ENCODE measurements at regions not wholly inside any gene's neighbourhood (a gene's known extent, or its start where the extent isn't known, plus 50 kb on each side); places are given as distances from the start of the nearest gene placed in this dataset.

DNA sequence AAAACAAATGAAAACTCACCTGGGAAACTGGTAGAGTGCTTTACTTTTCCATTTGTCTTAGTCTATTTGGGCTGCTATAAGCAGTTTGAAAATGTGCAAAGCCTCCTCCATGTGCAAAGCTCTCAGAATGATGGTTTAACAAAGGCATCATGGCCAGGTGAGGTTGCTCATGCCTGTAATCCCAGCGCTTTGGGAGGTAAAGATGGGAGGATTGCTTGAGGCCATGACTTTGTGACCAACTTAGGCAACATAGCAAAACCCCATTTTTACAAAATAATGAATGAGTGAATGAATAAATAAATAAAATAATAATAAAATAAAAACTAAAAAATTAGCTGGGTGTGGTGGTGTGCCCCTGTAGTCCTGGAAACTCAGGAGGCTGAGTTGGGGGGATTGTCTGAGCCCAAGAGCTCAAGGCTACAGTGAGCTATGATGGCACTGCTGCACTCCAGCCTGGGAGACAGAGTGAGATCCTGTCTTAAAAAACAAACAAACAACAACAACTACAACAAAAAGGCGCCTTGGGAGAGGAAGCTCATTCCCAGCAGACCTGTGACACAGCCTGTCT lies 71.8 kb downstream of the MYCN start:
- DNase-seq (ENCODE audit: low read depth in 2 of 2), result no peak

DNA sequence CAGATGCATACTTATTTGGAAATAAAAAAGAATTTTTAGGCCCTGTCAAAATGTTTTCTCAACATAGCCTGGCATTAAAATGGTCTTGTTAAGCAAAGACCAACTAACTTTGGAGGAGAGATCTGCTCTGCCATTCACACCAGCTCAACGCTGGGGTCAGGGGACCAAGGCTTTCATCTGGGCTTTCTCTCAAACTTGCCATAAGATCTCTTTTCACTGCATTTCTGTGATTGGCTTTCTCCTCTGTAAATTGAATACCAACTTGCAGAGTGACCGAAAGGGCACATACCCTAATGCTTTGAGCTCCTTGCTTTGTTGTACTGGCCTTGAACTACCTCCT lies 71.2 kb downstream of the MYCN start:
- DNase-seq (ENCODE audit: low read depth in 2 of 2), result no peak

- no peak for DNase-seq (ENCODE audit: low read depth in 2 of 2)
Observed at GRCh38 chr2:16010951-16011620, 70.7 kb downstream of the MYCN start.

- no peak for DNase-seq (ENCODE audit: low read depth in 2 of 2)
Observed at GRCh38 chr2:16010011-16010410, 69.7 kb downstream of the MYCN start.

- DNase-seq (ENCODE audit: low read depth in 2 of 2), result no peak
Observed at GRCh38 chr2:16009560-16009959, 69.2 kb downstream of the MYCN start.

- DNase-seq (ENCODE audit: low read depth in 2 of 2), result no peak
Observed at GRCh38 chr2:16008856-16009255, 68.5 kb downstream of the MYCN start.

DNA sequence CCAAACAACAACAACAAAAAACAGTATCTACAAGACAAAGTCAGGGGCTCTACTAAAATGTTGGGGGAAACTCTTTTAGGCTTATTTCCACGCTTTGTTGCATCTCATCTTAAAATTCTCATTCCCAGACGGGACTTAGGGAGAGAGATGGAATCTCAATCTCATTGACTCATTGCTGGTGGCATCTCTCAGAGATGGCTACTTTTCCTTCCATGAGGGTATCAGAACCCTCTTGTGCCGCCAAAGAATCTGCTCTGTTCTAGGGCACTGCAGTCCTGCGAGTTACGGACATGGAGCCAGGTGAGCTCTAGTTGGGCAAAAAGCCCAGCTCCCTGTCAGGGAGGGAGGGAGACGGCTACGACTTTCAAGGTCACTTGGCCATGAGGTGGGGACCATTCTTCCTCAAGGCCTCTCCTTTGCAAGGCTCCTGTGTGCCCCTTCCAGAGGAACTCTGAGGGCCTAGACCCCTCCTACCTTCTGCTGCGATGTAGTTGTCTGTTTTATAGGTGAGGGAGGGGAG lies 68.0 kb downstream of the MYCN start:
- no peak for DNase-seq (ENCODE audit: low read depth in 2 of 2)

DNA sequence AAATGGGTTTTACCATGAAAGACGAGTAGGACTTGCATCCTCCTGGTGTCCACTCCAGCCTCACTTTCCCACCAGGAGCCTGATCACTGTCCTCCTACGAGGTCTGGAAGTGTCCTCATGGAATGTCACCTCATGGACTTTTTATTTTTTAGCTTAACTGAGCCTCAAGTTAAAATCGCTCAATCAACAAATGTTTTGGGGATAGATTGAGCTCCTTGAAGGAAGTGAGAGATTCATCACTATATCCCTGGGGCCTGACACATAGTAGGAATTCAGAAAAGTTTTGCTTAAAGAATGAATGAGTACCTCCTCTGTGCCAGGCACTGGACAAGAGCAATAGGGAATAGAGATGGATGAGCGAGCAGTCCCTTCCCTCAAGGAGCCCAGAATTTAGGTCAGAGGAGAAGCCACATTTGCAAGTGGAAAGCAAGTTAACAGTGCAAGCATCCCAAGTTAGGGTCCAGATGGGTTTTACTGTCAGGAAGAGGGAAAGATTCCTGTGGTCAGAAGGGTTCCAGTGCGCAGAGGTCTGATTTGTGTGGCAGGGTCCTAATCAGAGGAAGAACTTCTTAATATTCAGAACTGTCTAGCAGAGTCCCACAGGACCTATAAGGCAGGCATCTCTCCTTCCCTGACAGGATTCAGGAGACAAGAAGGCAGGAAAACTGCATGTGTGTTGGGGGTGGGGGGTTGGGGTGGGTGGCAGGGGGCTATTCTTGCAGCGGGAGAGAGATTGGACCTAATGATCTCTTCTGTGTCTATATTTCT lies 67.0 kb downstream of the MYCN start:
- no peak for DNase-seq (ENCODE audit: low read depth in 2 of 2)

GRCh38 chr2:16006537-16007166 lies 66.3 kb downstream of the MYCN start:
- no peak for DNase-seq (ENCODE audit: low read depth in 2 of 2)

DNA sequence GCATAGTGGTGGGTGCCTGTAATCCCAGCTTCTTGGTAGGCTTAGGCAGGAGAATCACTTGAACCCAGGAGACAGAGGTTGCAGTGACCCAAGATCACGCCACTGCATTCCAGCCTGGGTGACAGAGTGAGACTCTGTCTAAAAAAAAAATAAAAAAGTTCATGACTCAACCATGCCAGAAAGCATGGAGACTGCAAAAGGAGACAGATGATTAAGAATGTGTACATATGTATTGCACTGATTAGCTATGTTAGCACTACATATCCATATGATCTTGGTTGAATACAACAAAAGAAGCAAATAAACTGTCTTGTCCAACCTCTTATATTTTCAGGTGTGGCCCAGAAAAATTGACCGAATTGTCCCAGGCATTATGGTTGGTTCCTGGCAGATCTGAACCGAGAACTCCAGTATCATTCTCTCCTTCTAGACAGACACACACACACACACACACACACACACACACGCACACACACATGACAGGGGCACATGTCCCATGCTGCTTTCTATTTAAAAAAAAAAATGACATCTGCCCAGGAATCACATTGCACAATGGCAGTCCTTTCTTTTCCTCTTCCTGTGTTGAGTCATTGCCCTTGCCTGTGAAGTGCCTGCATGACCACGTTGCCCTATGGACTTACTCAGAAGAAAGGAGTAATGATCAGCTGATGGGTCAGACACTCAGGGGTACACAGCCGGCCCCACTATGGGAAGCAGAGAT lies 65.6 kb downstream of the MYCN start:
- peak; percentile 15 to 75 for DNase-seq (ENCODE audit: low read depth in 2 of 2)

- DNase-seq (ENCODE audit: low read depth in 2 of 2), result no peak
Observed at GRCh38 chr2:16005389-16005788, 65.0 kb downstream of the MYCN start.

DNA sequence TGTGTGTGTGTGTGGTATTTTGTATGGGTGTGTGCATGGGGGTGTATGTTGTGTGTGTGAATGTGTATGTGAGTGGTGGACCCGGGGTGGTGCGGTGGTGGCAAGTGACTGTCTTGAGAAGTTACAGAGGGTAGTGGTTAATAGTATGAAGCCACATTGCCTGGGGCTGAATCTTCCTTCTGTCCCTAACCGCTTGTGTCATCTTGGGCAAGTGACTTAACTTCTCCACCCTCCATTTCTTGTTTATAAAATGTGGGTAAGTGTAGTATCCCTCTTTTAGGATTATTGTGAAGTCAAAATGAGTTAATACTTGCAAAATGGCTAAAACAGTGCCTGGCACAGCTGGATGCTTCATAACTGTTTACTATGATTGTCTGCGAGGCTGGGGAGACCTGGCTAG lies 63.5 kb downstream of the MYCN start:
- no peak for DNase-seq (ENCODE audit: low read depth in 2 of 2)

DNA sequence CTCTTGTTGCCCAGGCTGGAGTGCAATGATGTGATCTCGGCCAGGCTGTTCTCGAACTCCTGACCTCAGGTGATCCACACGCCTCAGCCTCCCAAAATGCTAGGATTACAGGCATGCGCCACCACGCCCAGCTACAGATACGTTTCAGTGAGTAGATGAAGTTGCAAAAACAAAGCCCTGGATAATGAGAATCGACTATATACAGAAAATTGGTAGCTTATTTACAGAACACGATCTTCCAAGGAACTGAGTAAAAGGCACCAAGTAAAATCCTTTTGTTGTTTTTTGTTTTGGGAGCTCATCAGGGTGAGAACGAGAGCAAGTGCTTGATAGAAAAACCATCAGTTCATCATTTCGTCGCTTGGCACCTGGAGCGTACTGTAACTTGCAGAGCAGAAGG lies 62.8 kb downstream of the MYCN start:
- DNase-seq (ENCODE audit: low read depth in 2 of 2), result no peak

DNA sequence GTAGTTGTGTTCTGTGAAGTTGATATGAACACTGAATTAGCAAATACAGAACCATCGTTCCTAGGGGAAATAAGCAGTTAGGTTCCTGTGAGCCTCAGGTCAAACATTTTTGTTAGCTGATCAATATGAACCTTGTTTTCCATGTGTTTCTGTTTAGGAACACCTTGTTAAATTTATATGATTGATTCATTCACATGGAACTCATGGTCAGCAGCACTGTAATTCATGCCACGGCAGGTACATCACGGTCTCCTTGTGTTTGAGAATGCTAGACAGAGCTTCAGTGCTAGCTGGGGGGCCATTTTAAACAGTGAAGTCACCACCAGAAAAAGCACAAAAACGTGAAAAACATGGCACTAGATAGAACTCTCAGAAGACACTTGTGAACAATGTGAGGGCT lies 62.2 kb downstream of the MYCN start:
- DNase-seq (ENCODE audit: low read depth in 2 of 2), result no peak

DNA sequence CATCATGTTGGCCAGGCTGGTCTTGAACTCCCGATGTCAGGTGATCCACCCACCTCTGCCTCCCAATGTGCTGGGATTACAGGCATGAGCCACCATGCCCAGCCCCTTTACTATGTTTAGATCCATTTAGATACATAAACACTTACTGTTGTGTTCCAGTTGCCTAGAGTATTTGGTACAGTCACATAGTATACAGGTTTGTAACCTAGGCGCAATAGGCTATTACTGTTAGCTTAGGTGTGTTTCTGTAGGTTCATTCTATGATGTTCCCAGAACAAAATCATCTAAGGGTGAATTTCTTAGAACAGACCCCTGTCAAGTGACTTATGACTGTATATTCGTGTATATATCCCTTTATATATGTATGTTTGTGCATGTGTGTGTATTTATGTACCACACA lies 61.8 kb downstream of the MYCN start:
- no peak for DNase-seq (ENCODE audit: low read depth in 2 of 2)

GRCh38 chr2:16000642-16001041 lies 60.3 kb downstream of the MYCN start:
- DNase-seq (ENCODE audit: low read depth in 2 of 2), result no peak

DNA sequence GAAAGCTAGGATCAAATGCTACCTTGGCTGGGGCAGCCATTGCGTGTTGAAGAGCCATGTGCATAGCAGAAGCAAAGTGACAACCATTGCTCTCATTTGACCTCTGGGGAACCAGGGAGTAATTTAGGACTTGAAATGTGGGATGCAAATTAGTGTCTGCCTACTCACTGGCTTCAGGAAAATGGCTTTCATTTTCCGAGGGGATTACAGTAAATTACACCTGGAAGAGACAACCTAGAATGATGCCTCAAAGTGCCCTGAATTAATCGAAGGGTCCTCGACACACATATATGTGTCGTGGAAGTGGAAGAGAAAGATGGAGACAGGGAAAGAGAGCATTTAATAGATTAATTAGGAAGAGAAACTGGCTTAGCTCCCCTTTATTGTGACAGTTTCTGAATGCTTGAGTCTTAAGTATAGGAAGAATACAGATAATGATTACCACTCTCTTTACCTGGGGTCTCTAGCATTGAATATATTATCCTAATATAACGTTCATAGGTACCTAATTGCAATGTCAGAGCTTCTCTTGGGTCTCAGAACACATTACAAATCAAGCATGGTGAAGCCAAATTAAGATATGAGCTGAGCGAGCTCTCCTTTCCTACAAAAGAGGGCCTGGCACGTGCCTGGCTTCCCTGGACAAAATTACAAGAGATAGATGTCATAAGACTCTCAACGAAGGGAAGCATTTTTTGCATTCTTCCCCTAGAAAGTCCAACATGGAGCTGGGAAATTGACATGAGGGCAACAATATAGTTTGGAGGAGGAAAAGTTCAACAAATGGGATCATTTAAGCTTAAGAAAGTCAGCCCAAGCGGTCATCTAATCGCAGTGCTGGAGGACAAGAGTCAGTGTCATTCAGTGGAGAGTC lies 59.5 kb downstream of the MYCN start:
- DNase-seq (ENCODE audit: low read depth in 2 of 2), result no peak

GRCh38 chr2:15997728-15998280 lies 57.5 kb downstream of the MYCN start:
- DNase-seq (ENCODE audit: low read depth in 2 of 2), result no peak

- DNase-seq (ENCODE audit: low read depth in 2 of 2), result no peak
Observed at GRCh38 chr2:15996536-15997423, 56.4 kb downstream of the MYCN start.
